WERI-Rb-1 (cell line): ENCODE measurements at regions not wholly inside any gene's neighbourhood (a gene's known extent, or its start where the extent isn't known, plus 50 kb on each side); places are given as distances from the start of the nearest gene placed in this dataset.
A peak's percentile ranks its signal among the peaks of the same experiment; 100 is the strongest.

Experiments used
- DNase-seq: peaks from one replicate; pipeline ENCODE4 v3.0.0-alpha.2; 2020
- H3K27ac ChIP-seq: fragments of 250-450 bp; sonication (Bioruptor Pico); 2 replicates; pipeline ENCODE4 v1.5.1; 2020; ENCODE audit warnings: mild to moderate bottlenecking, moderate library complexity
- H3K27me3 ChIP-seq: fragments of 250-450 bp; sonication (Bioruptor Pico); 2 replicates; pipeline ENCODE4 v1.5.1; 2021; ENCODE audit warnings: mild to moderate bottlenecking, low read depth, moderate library complexity; ENCODE audit not compliant: insufficient read depth, severe bottlenecking
- H3K36me3 ChIP-seq: fragments of 250-450 bp; sonication (Bioruptor Pico); 2 replicates; pipeline ENCODE4 v1.5.1; 2020; ENCODE audit warnings: mild to moderate bottlenecking, moderate library complexity
- H3K4me3 ChIP-seq: 2 replicates; pipeline ENCODE4 v1.5.1; 2011; ENCODE audit warnings: low read depth, mild to moderate bottlenecking, control low read depth, low read length
- H3K9me3 ChIP-seq: fragments of 250-450 bp; sonication (Bioruptor Pico); 2 replicates; pipeline ENCODE4 v1.5.1; 2021; ENCODE audit warnings: mild to moderate bottlenecking, moderate library complexity; ENCODE audit not compliant: severe bottlenecking
- CTCF ChIP-seq: IDR thresholded peaks from 2 replicates; pipeline ENCODE4 v1.5.1; 2011; ENCODE audit warnings: low read depth, mild to moderate bottlenecking, control low read depth, inconsistent platforms, low read length

- no peak overlapping the region for H3K4me3 ChIP-seq
Measured at GRCh38 chr6:166785131-166785530, 158.1 kb upstream of the RPS6KA2 start.

GRCh38 chr6:166784691-166785090 is 157.6 kb upstream of the RPS6KA2 start:
- no peak for DNase-seq
- Histone ChIP-seq H3K36me3 (no peaks in the 10 kb centered on the region), H3K27ac (no peak overlapping the region), H3K27me3 (no peaks in the 10 kb centered on the region), H3K4me3 (no peak overlapping the region), H3K9me3 (no peaks in the 10 kb centered on the region)
- no peak for TF ChIP-seq CTCF

More at GRCh38 chr6:166785131-166785530, 158.1 kb upstream of the RPS6KA2 start:
- no peaks in the 10 kb centered on the region for H3K27me3 ChIP-seq
- H3K9me3 ChIP-seq = no peaks in the 10 kb centered on the region
- DNase-seq = no peak
- H3K36me3 ChIP-seq = no peaks in the 10 kb centered on the region
- TF ChIP-seq CTCF = no peak
- no peak overlapping the region for H3K27ac ChIP-seq

- no peak for TF ChIP-seq CTCF
- peak; percentile 83 for DNase-seq
- peak overlapping the region; percentile 74 for H3K27ac ChIP-seq
Measured at GRCh38 chr6:166782520-166782919, 155.5 kb upstream of the RPS6KA2 start.

GRCh38 chr6:166781331-166781730 is 154.3 kb upstream of the RPS6KA2 start:
- H3K27ac ChIP-seq = no peak overlapping the region
- H3K27me3 ChIP-seq = no peaks in the 10 kb centered on the region
- no peak overlapping the region for H3K4me3 ChIP-seq
- no peaks in the 10 kb centered on the region for H3K9me3 ChIP-seq
- DNase-seq = no peak
- no peak for TF ChIP-seq CTCF
- no peaks in the 10 kb centered on the region for H3K36me3 ChIP-seq

More at GRCh38 chr6:166782520-166782919, 155.5 kb upstream of the RPS6KA2 start:
- no peak overlapping the region for H3K4me3 ChIP-seq
- H3K36me3 ChIP-seq = no peaks in the 10 kb centered on the region
- no peaks in the 10 kb centered on the region for H3K27me3 ChIP-seq
- H3K9me3 ChIP-seq = no peaks in the 10 kb centered on the region

GRCh38 chr6:166779963-166780683 is 153.1 kb upstream of the RPS6KA2 start:
- no peaks in the 10 kb centered on the region for H3K36me3 ChIP-seq
- no peaks in the 10 kb centered on the region for H3K9me3 ChIP-seq
- H3K27ac ChIP-seq = no peak overlapping the region
- no peak for TF ChIP-seq CTCF
- H3K4me3 ChIP-seq = no peak overlapping the region
- DNase-seq = no peak
- H3K27me3 ChIP-seq = no peaks in the 10 kb centered on the region

GRCh38 chr6:166779381-166779780 is 152.3 kb upstream of the RPS6KA2 start:
- H3K4me3 ChIP-seq = no peak overlapping the region
- no peak overlapping the region for H3K27ac ChIP-seq
- no peaks in the 10 kb centered on the region for H3K9me3 ChIP-seq
- no peak for TF ChIP-seq CTCF
- H3K36me3 ChIP-seq = no peaks in the 10 kb centered on the region
- H3K27me3 ChIP-seq = no peaks in the 10 kb centered on the region
- DNase-seq = no peak
